H7 (cell line): ENCODE measurements at regions not wholly inside any gene's neighbourhood (a gene's known extent, or its start where the extent isn't known, plus 50 kb on each side); places are given as distances from the start of the nearest gene placed in this dataset.

Source experiments
- DNase-seq: peaks from one replicate; pipeline ENCODE4 v3.0.0; 2012
- H3K27me3 ChIP-seq: 2 replicates; pipeline ENCODE4 v1.6.0; 2011; ENCODE audit warnings: mild to moderate bottlenecking, low read length; ENCODE audit not compliant: control insufficient read depth, insufficient read depth
- H3K36me3 ChIP-seq: replicated peaks from 2 replicates; pipeline ENCODE4 v1.5.1; 2011; ENCODE audit warnings: low read length; ENCODE audit not compliant: control insufficient read depth, insufficient read depth
- H3K4me3 ChIP-seq: 2 replicates; pipeline ENCODE4 v1.5.1; 2011; ENCODE audit warnings: low read depth, mild to moderate bottlenecking, control low read depth, low read length, moderate library complexity; ENCODE audit not compliant: insufficient read depth

- H3K4me3 ChIP-seq, result no peak overlapping the region
- no peaks in the 10 kb centered on the region for H3K36me3 ChIP-seq
- no peaks in the 10 kb centered on the region for H3K27me3 ChIP-seq
- DNase-seq, result no peak
These were observed 553.0 kb downstream of the TCERG1L start for GRCh38 chr10:130758529-130758928.

GRCh38 chr10:130761032-130761575 lies 550.4 kb downstream of the TCERG1L start:
- DNase-seq, result no peak
- Histone ChIP-seq H3K36me3 (no peaks in the 10 kb centered on the region), H3K4me3 (no peak overlapping the region), H3K27me3 (no peaks in the 10 kb centered on the region)

- Histone ChIP-seq H3K36me3 (no peaks in the 10 kb centered on the region), H3K27me3 (no peaks in the 10 kb centered on the region), H3K4me3 (no peak overlapping the region)
- no peak for DNase-seq
These were observed 549.7 kb downstream of the TCERG1L start for GRCh38 chr10:130761788-130762301.

GRCh38 chr10:130762491-130762890 lies 549.0 kb downstream of the TCERG1L start:
- Histone ChIP-seq H3K36me3 (no peaks in the 10 kb centered on the region), H3K27me3 (no peaks in the 10 kb centered on the region), H3K4me3 (no peak overlapping the region)
- DNase-seq, result no peak

- no peaks in the 10 kb centered on the region for H3K36me3 ChIP-seq
- H3K4me3 ChIP-seq, result no peak overlapping the region
- no peak for DNase-seq
- no peaks in the 10 kb centered on the region for H3K27me3 ChIP-seq
These were observed 548.5 kb downstream of the TCERG1L start for GRCh38 chr10:130763071-130763470.

- Histone ChIP-seq H3K36me3 (no peaks in the 10 kb centered on the region), H3K27me3 (no peaks in the 10 kb centered on the region), H3K4me3 (no peak overlapping the region)
- DNase-seq, result no peak
These were observed 548.0 kb downstream of the TCERG1L start for GRCh38 chr10:130763491-130763890.

GRCh38 chr10:130764651-130765050 lies 546.9 kb downstream of the TCERG1L start:
- DNase-seq, result no peak
- H3K36me3 ChIP-seq, result no peaks in the 10 kb centered on the region
- no peaks in the 10 kb centered on the region for H3K27me3 ChIP-seq
- H3K4me3 ChIP-seq, result no peak overlapping the region

GRCh38 chr10:130766071-130766470 lies 545.5 kb downstream of the TCERG1L start:
- no peaks in the 10 kb centered on the region for H3K27me3 ChIP-seq
- DNase-seq, result no peak
- no peak overlapping the region for H3K4me3 ChIP-seq
- H3K36me3 ChIP-seq, result no peaks in the 10 kb centered on the region

- no peaks in the 10 kb centered on the region for H3K36me3 ChIP-seq
- H3K4me3 ChIP-seq, result no peak overlapping the region
- DNase-seq, result no peak
- no peaks in the 10 kb centered on the region for H3K27me3 ChIP-seq
These were observed 544.3 kb downstream of the TCERG1L start for GRCh38 chr10:130767116-130767730.

- Histone ChIP-seq H3K4me3 (no peak overlapping the region), H3K27me3 (no peaks in the 10 kb centered on the region), H3K36me3 (no peaks in the 10 kb centered on the region)
- no peak for DNase-seq
These were observed 542.1 kb downstream of the TCERG1L start for GRCh38 chr10:130769146-130770017.

GRCh38 chr10:130770018-130770630 lies 541.4 kb downstream of the TCERG1L start:
- Histone ChIP-seq H3K36me3 (no peaks in the 10 kb centered on the region), H3K4me3 (no peak overlapping the region), H3K27me3 (no peaks in the 10 kb centered on the region)
- no peak for DNase-seq

GRCh38 chr10:130771491-130771946 lies 540.0 kb downstream of the TCERG1L start:
- H3K4me3 ChIP-seq, result no peak overlapping the region
- H3K27me3 ChIP-seq, result no peaks in the 10 kb centered on the region
- no peaks in the 10 kb centered on the region for H3K36me3 ChIP-seq
- no peak for DNase-seq

- DNase-seq, result no peak
- Histone ChIP-seq H3K4me3 (no peak overlapping the region), H3K36me3 (no peaks in the 10 kb centered on the region), H3K27me3 (no peaks in the 10 kb centered on the region)
These were observed 539.5 kb downstream of the TCERG1L start for GRCh38 chr10:130772056-130772455.

GRCh38 chr10:130772676-130773075 lies 538.8 kb downstream of the TCERG1L start:
- no peak for DNase-seq
- H3K4me3 ChIP-seq, result no peak overlapping the region

More at GRCh38 chr10:130772676-130773075, 538.8 kb downstream of the TCERG1L start:
- Histone ChIP-seq H3K27me3 (no peaks in the 10 kb centered on the region), H3K36me3 (no peaks in the 10 kb centered on the region)
